GM12874 (cell line): ENCODE measurements at regions not wholly inside any gene's neighbourhood (a gene's known extent, or its start where the extent isn't known, plus 50 kb on each side); places are given as distances from the start of the nearest gene placed in this dataset.

ENCODE experiments used
- TF ChIP-seq, protein P1 (sequence below): IDR thresholded peaks from 2 replicates; pipeline ENCODE4 v1.5.1; 2011; ENCODE audit warnings: low read depth, mild to moderate bottlenecking, control low read depth, low read length, moderate library complexity; ENCODE audit not compliant: insufficient read depth

DNA sequence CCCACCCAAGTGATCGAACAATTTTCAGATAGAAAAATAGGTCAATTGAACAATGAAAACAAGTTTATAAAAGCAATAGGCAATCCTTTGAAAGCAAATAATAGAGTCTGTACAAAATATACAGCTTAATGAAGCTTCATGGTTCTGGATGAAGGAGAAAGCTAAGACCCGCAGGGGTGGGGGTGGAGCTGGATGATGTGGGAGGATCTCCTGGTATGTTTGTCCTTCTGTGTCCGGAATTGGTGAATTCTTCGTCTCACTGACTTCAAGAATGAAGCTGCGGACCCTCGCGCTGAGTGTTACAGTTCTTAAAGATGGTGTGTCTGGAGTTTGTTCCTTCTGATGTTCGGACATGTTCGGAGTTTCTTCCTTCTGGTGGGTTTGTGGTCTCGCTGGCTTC is 149.9 kb downstream of the NXNL2 start:
- TF ChIP-seq, protein P1, sequence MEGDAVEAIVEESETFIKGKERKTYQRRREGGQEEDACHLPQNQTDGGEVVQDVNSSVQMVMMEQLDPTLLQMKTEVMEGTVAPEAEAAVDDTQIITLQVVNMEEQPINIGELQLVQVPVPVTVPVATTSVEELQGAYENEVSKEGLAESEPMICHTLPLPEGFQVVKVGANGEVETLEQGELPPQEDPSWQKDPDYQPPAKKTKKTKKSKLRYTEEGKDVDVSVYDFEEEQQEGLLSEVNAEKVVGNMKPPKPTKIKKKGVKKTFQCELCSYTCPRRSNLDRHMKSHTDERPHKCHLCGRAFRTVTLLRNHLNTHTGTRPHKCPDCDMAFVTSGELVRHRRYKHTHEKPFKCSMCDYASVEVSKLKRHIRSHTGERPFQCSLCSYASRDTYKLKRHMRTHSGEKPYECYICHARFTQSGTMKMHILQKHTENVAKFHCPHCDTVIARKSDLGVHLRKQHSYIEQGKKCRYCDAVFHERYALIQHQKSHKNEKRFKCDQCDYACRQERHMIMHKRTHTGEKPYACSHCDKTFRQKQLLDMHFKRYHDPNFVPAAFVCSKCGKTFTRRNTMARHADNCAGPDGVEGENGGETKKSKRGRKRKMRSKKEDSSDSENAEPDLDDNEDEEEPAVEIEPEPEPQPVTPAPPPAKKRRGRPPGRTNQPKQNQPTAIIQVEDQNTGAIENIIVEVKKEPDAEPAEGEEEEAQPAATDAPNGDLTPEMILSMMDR = no peak

- TF ChIP-seq, protein P1 = no peak
Observed at GRCh38 chr9:88685966-88686365, 151.0 kb downstream of the NXNL2 start.

GRCh38 chr9:88689509-88690298 is 154.7 kb downstream of the NXNL2 start:
- TF ChIP-seq, protein P1 = no peak

DNA sequence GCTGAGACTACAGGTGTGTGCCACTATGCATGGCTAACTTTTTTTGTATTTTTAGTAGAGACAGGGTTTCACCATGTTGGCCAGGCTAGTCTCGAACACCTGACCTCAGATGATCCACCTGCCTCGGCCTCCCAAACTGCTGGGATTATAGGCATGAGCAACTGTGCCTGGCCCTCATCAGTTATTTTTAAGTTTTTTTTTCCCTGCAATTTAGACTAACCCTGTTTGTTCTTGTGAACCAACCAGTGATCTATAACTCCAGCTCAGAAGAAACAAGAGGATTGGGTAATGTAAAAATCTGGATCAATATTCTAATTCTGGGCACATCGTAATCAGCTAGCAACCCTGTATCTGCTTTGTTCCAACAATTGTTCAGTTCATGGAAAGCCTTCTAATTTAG is 155.7 kb downstream of the NXNL2 start:
- TF ChIP-seq, protein P1 = no peak

DNA sequence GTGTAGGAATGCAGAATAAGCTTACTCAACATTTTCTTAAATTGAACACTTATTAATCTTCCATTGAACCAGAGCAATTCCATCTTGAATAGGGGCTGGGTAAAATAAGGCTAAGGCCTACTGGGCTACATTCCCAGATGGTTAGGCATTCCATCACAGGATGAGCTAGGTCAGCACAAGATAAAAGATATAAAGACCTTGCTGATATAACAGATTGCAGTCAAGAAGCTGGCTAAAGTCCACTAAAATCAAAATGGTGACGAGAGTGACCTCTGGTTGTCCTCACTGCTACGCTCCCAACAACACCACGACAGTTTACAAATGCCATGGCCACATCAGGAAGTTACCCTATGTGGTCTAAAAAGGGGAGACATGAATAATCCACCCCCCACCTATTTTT is 156.1 kb downstream of the NXNL2 start:
- TF ChIP-seq, protein P1 = no peak

- TF ChIP-seq, protein P1 = no peak
Observed at GRCh38 chr9:88691811-88692210, 156.8 kb downstream of the NXNL2 start.

DNA sequence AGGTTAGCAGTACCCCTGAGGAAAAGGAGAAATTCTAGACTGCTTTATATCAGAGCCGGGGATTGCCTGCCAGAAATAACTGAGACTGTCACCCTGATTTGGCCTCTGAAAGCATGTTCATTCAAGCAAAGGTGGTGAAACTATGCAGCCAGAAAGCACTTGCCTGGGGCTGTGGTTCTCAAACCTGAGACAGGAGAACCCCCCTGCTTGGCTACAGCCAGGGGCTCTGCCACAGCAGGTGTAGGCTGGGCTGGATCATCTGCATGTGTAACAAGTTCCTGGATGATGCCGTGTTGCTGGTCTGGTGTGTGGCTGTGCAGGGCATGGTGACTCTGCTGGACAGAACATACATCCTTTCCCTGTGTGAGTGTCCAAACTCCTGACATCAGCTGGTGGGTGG is 157.8 kb downstream of the NXNL2 start:
- TF ChIP-seq, protein P1 = no peak
